GM21515 (cell line): ENCODE measurements at regions not wholly inside any gene's neighbourhood (a gene's known extent, or its start where the extent isn't known, plus 50 kb on each side); places are given as distances from the start of the nearest gene placed in this dataset.
"Not testable (repeated sequence)": the region's sequence is repeated elsewhere in the genome, so short reads cannot be mapped to it uniquely, and the experiment has no call there.

Experiments
- ATAC-seq: cut with Tn5 transposase; IDR thresholded peaks from one replicate; pipeline ENCODE4 v1.9.1; 2021; ENCODE audit not compliant: unreplicated experiment

- no peak for ATAC-seq
These were observed 526.6 kb upstream of the CCDC196 start for GRCh38 chr14:65959563-65960024.

- peak; percentile 67 for ATAC-seq
These were observed 525.2 kb upstream of the CCDC196 start for GRCh38 chr14:65961004-65961403.

GRCh38 chr14:65962952-65963351 lies 523.2 kb upstream of the CCDC196 start:
- no peak for ATAC-seq

- no peak for ATAC-seq
These were observed 521.8 kb upstream of the CCDC196 start for GRCh38 chr14:65964366-65964765.

GRCh38 chr14:65966188-65966587 lies 520.0 kb upstream of the CCDC196 start:
- no peak for ATAC-seq

- no peak for ATAC-seq
These were observed 513.8 kb upstream of the CCDC196 start for GRCh38 chr14:65972346-65972870.

GRCh38 chr14:65972891-65973290 lies 513.3 kb upstream of the CCDC196 start:
- no peak for ATAC-seq

- no peak for ATAC-seq
These were observed 510.3 kb upstream of the CCDC196 start for GRCh38 chr14:65975865-65976264.

- ATAC-seq, result no peak
These were observed 509.3 kb upstream of the CCDC196 start for GRCh38 chr14:65976761-65977404.

GRCh38 chr14:65981192-65981843 lies 504.9 kb upstream of the CCDC196 start:
- ATAC-seq, result no peak

- ATAC-seq, result no peak
These were observed 500.1 kb upstream of the CCDC196 start for GRCh38 chr14:65986041-65986440.

GRCh38 chr14:65989981-65990380 lies 496.2 kb upstream of the CCDC196 start:
- ATAC-seq, result no peak

- no peak for ATAC-seq
These were observed 495.1 kb upstream of the CCDC196 start for GRCh38 chr14:65991104-65991503.

GRCh38 chr14:65991935-65992334 lies 494.2 kb upstream of the CCDC196 start:
- ATAC-seq, result not testable (repeated sequence)

- no peak for ATAC-seq
These were observed 493.1 kb upstream of the CCDC196 start for GRCh38 chr14:65993103-65993502.

- ATAC-seq, result no peak
These were observed 492.2 kb upstream of the CCDC196 start for GRCh38 chr14:65993996-65994395.

GRCh38 chr14:65997347-65997746 lies 488.8 kb upstream of the CCDC196 start:
- ATAC-seq, result no peak

GRCh38 chr14:65999865-66000264 lies 486.3 kb upstream of the CCDC196 start:
- no peak for ATAC-seq

- ATAC-seq, result no peak
These were observed 485.4 kb upstream of the CCDC196 start for GRCh38 chr14:66000766-66001165.

- no peak for ATAC-seq
These were observed 484.8 kb upstream of the CCDC196 start for GRCh38 chr14:66001356-66001755.

- no peak for ATAC-seq
These were observed 483.0 kb upstream of the CCDC196 start for GRCh38 chr14:66003082-66003730.

- no peak for ATAC-seq
These were observed 480.2 kb upstream of the CCDC196 start for GRCh38 chr14:66005900-66006434.
